ENCODE measurements at regions not wholly inside any gene's neighbourhood (a gene's known extent, or its start where the extent isn't known, plus 50 kb on each side); places are given as distances from the start of the nearest gene placed in this dataset.

DNA sequence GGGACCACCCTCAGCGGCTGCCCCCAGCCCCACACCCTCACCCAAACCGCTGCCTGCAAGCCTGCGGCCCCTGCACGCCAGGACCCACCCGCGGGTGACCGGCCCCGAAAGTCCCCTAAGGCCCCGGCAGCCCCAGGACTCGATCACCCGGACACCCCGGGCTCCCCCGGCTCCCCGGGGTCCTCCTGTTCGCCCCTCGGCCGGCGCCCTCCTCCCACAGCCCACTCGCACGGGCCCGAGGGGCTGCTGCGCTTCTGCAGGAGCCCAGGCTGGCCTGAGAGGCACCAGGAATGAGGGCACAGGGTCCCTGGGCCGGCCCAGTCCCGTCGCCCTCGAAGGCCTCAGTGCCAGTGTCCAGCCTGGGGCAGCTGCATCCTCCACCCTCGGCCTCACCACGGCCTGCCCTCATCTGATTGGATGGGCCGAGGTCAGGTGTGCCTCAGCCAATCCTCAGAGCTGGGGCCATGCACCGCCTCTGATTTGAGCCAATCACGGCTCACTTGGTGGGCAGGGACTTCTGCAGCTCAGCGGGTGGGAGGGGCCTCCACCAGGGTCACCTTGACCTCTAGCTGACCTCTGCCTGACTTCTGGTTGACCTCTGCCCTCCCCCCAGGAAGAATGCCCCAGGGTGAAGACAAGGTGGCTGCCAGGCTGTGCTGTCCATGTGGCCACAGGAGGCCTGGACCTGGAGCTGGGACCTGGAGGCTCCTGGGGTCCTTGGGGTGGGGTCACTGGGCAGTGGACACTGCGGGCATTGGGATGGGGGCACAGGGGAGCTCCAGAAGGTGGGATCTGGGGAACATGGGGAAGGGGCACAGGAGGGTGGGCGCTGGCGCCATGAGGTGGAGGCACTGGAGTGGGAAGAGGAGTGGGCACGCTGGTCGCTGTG lies 97.6 kb upstream of the NKX1-1 start:
- H3K4me3 ChIP-seq (ENCODE audit: low read length), result no peak overlapping the region
- DNase-seq (ENCODE audit: low read depth), result no peak
- TF ChIP-seq, protein P1, sequence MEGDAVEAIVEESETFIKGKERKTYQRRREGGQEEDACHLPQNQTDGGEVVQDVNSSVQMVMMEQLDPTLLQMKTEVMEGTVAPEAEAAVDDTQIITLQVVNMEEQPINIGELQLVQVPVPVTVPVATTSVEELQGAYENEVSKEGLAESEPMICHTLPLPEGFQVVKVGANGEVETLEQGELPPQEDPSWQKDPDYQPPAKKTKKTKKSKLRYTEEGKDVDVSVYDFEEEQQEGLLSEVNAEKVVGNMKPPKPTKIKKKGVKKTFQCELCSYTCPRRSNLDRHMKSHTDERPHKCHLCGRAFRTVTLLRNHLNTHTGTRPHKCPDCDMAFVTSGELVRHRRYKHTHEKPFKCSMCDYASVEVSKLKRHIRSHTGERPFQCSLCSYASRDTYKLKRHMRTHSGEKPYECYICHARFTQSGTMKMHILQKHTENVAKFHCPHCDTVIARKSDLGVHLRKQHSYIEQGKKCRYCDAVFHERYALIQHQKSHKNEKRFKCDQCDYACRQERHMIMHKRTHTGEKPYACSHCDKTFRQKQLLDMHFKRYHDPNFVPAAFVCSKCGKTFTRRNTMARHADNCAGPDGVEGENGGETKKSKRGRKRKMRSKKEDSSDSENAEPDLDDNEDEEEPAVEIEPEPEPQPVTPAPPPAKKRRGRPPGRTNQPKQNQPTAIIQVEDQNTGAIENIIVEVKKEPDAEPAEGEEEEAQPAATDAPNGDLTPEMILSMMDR (conservative IDR thresholded peaks at IDR 0.05; ENCODE audit: low read depth, low read length), result no peak

DNA sequence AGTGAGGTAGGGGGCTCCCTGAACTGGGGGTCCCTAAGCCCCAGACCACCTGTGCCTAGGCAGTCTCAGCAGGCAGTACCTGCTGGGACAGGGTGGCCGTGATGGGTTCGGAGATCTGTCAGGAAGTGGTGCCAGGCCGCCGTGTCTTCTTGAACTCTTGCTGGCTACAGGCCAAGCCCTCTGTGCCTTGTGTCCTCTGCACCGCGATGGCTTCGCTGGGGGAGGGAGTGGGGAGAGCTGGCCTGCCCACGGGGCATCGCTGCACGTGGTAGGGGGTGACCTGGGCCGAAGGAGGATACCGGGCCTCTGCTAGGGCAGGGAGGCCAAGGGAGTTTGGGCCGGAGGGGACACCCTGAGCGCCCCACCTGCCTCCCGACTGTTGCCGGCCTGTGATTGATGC lies 96.7 kb upstream of the NKX1-1 start:
- TF ChIP-seq, protein P1 (conservative IDR thresholded peaks at IDR 0.05; ENCODE audit: low read depth, low read length), result no peak
- H3K4me3 ChIP-seq (ENCODE audit: low read length), result no peak overlapping the region
- DNase-seq (ENCODE audit: low read depth), result no peak

DNA sequence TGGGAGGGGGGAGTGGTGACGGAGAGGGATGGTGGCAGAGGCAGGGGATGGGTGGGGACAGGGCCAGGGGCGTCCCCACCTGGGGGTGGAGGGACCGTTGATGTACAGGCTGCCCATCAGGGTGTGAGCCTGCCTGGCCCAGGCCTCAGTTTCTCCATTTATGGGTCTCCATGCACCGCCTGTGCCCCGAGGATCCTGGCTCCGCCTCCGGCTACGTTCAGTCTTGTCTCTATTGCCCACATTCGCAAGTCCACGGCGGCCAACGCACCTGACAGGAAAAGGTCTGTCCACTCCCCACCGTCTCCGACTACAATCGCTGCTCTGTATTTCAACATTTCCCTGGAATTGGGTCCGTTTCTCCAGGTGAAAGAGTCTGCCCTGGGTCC lies 96.3 kb upstream of the NKX1-1 start:
- TF ChIP-seq, protein P1 (conservative IDR thresholded peaks at IDR 0.05; ENCODE audit: low read depth, low read length), result no peak
- no peak overlapping the region for H3K4me3 ChIP-seq (ENCODE audit: low read length)
- no peak for DNase-seq (ENCODE audit: low read depth)

DNA sequence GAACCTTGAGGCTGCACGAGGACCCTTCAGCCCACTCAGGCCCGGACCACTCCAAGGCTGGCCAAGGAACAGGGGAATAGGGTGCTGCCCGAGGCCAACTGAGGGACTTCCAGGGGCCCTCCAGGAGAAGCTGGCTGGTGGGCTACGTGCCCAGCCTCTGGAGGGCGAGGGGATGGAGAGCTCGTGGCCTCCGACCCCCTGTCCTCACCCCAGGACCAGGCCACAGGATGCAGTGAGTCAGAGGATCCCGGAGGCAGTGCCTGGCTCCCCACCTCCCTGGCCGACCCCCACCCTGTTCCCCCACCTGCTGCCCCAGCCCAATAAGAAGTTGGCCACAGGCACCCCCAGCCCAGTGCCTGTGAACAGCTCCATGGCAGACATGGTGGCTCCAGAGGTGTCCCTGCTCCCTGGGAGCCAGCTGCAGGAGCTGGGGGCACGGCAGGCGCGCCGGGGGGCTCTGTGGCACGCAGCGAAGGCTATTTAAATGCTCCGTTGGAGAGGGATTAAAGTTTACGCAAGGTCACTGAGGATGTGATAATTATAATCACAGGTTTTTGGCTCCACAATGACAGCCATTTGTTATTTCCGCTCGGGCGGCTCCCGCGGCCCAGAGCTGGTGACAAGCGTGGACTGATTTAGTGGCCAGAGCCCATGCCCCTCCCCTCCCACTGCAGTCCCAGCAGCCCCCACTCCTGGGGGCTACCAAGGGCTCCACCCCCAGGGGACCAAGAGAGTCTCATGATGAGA lies 95.7 kb upstream of the NKX1-1 start:
- no peak overlapping the region for H3K4me3 ChIP-seq (ENCODE audit: low read length)
- TF ChIP-seq, protein P1 (conservative IDR thresholded peaks at IDR 0.05; ENCODE audit: low read depth, low read length), result no peak
- DNase-seq (ENCODE audit: low read depth), result no peak

DNA sequence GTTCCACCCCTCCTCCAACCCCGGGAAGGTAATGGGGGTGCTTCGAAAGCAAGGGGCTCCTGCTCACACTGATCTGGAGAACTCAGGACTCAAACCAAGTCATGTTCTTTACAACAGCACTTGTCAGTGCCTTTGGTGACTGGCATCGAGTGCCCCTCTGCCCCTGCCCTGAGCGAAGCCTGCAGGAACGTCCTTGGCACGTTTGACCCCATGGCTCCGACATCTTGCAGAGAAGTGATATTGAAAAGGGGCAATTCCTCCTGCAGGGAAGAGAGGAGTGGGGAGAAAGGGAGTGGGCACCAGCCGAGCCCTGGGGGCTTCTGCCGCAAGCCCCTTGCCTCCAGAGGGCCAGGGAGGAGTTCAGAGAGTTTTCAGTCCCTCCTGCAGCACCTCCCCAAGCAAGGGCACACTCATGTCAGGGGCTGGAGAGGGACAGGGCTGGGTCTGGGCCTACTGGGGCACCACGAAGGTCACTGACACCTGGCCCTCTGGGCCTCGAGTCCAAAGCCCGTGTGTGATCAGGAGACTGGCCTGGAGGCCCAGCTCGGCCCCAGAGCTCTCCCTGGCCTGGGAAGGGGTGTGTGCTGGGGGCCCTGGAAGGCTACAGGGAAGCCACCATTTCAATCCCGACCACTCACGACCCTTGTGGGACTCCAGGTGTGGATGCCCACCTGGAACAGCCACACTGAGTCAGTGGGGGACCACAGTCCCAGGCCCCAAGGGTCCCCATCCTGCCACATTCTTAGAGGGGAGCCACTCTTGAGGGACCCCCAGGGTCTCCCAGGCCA lies 94.9 kb upstream of the NKX1-1 start:
- H3K4me3 ChIP-seq (ENCODE audit: low read length), result no peak overlapping the region
- TF ChIP-seq, protein P1 (conservative IDR thresholded peaks at IDR 0.05; ENCODE audit: low read depth, low read length), result no peak
- no peak for DNase-seq (ENCODE audit: low read depth)

DNA sequence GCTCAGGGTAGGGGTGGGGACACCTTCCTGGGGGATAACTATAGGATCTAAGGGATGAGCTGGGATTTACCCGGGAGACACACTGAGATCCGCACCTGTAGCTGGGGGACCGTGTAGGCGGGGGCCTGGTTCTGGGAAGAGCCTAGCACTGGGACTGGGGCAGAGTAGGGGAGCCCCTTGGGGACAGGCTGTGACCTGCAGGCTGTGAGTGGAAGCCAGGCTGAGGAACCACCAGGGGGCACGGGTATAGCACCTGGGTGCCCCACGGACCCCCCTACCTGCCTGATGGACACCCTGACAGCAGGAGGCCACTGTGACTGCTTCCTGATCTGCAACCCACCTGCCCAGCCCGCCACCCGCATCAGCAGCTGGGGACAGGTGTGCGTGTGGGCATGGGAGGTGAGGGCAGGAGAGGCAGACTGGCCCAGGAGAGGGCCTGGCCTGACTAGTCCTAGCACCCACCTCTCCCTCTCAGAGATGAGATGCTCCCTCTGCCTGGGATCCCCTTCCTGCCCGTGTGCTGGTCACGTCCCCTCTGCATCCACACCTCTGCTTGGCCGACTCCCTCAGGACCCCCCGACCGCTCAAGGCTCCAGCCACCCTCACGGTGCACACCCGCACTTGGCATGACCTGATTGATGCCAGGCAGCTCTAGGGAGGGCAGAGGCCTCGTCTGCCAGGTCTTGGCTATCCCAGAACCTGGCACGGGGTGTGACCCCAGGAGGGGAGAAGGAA lies 94.2 kb upstream of the NKX1-1 start:
- no peak for DNase-seq (ENCODE audit: low read depth)
- H3K4me3 ChIP-seq (ENCODE audit: low read length), result no peak overlapping the region
- TF ChIP-seq, protein P1 (conservative IDR thresholded peaks at IDR 0.05; ENCODE audit: low read depth, low read length), result no peak
